HEK293 (cell line): ENCODE measurements at regions not wholly inside any gene's neighbourhood (a gene's known extent, or its start where the extent isn't known, plus 50 kb on each side); places are given as distances from the start of the nearest gene placed in this dataset.

Experiments
- ZBTB8A ChIP-seq: fragments of 450-650 bp; formaldehyde crosslinking; IDR thresholded peaks from 2 replicates; pipeline ENCODE4 v1.5.1; 2016; ENCODE audit warnings: missing biosample characterization, missing genetic modification characterization
- ZNF426 ChIP-seq: fragments of 450-650 bp; formaldehyde crosslinking; IDR thresholded peaks from 2 replicates; pipeline ENCODE4 v1.5.1; 2017; ENCODE audit warnings: missing biosample characterization, missing genetic modification characterization, mild to moderate bottlenecking, inconsistent platforms, moderate library complexity
- TF ChIP-seq, protein P1 (sequence below): fragments of 450-650 bp; formaldehyde crosslinking; IDR thresholded peaks from 2 replicates; pipeline ENCODE4 v1.5.1; 2016; ENCODE audit warnings: missing biosample characterization, missing genetic modification characterization
- TF ChIP-seq, protein P2 (sequence below): fragments of 450-650 bp; formaldehyde crosslinking; IDR thresholded peaks from 2 replicates; pipeline ENCODE4 v1.5.1; 2016; ENCODE audit warnings: missing biosample characterization, missing genetic modification characterization

- TF ChIP-seq ZBTB8A = no peak
- TF ChIP-seq, protein P1, sequence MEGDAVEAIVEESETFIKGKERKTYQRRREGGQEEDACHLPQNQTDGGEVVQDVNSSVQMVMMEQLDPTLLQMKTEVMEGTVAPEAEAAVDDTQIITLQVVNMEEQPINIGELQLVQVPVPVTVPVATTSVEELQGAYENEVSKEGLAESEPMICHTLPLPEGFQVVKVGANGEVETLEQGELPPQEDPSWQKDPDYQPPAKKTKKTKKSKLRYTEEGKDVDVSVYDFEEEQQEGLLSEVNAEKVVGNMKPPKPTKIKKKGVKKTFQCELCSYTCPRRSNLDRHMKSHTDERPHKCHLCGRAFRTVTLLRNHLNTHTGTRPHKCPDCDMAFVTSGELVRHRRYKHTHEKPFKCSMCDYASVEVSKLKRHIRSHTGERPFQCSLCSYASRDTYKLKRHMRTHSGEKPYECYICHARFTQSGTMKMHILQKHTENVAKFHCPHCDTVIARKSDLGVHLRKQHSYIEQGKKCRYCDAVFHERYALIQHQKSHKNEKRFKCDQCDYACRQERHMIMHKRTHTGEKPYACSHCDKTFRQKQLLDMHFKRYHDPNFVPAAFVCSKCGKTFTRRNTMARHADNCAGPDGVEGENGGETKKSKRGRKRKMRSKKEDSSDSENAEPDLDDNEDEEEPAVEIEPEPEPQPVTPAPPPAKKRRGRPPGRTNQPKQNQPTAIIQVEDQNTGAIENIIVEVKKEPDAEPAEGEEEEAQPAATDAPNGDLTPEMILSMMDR = no peak
- TF ChIP-seq, protein P2, sequence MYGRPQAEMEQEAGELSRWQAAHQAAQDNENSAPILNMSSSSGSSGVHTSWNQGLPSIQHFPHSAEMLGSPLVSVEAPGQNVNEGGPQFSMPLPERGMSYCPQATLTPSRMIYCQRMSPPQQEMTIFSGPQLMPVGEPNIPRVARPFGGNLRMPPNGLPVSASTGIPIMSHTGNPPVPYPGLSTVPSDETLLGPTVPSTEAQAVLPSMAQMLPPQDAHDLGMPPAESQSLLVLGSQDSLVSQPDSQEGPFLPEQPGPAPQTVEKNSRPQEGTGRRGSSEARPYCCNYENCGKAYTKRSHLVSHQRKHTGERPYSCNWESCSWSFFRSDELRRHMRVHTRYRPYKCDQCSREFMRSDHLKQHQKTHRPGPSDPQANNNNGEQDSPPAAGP (tag by site-specific recombination) = no peak
- no peak for TF ChIP-seq ZNF426 (tag by site-specific recombination)
Observed at GRCh38 chr16:62709794-62710193, 673.6 kb upstream of the CDH8 start.
